OCI-LY7 (cell line): ENCODE measurements at regions not wholly inside any gene's neighbourhood (a gene's known extent, or its start where the extent isn't known, plus 50 kb on each side); places are given as distances from the start of the nearest gene placed in this dataset.
"Not testable (repeated sequence)": the region's sequence is repeated elsewhere in the genome, so short reads cannot be mapped to it uniquely, and the experiment has no call there.

Experiments used
- CTCF ChIP-seq: fragments of 200-600 bp; sonication (generic); conservative IDR thresholded peaks from 2 replicates; pipeline ENCODE4 v1.5.1; 2014; ENCODE audit warnings: mild to moderate bottlenecking, antibody characterized with exemption, low read length, moderate library complexity, mixed read lengths
- EZH2phosphoT487 ChIP-seq: fragments of 200-600 bp; sonication (generic); IDR thresholded peaks from 2 replicates; pipeline ENCODE4 v1.6.1; 2018; ENCODE audit warnings: low read depth, borderline replicate concordance, mild to moderate bottlenecking, mixed run types, antibody characterized with exemption, low read length, moderate library complexity, mixed read lengths

GRCh38 chr2:87647737-87648498, 100.0 kb upstream of the PLGLB2 start:
- TF ChIP-seq CTCF, EZH2phosphoT487: not testable (repeated sequence)
